GM12872 (cell line): ENCODE measurements at regions not wholly inside any gene's neighbourhood (a gene's known extent, or its start where the extent isn't known, plus 50 kb on each side); places are given as distances from the start of the nearest gene placed in this dataset.

ENCODE experiments used
- CTCF ChIP-seq: IDR thresholded peaks from 3 replicates; pipeline ENCODE4 v1.5.1; 2011; ENCODE audit warnings: low read depth, mild to moderate bottlenecking, low read length, moderate library complexity; ENCODE audit not compliant: insufficient read depth

DNA sequence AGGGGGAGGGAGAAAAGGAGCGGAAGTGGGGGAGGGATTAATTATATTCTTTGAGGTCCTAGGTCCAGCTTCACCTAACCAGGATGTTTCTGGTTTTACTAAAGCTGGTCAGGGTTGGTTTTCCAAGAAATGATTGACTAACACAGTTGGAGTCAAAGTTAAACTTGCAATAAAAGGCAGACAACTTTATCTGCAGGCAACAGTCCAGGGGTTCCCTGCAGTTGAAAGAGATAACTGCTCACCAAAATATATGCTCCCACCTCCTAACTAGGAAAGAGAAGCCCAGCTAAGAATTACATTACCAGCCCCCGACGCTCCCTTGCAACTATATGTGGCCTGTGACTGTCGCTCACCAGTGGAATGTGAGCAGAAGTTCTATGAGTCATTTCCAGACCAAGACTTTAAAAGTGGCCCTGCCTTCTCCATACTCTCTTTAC is 140.0 kb upstream of the PKDCC start:
- TF ChIP-seq CTCF = no peak

DNA sequence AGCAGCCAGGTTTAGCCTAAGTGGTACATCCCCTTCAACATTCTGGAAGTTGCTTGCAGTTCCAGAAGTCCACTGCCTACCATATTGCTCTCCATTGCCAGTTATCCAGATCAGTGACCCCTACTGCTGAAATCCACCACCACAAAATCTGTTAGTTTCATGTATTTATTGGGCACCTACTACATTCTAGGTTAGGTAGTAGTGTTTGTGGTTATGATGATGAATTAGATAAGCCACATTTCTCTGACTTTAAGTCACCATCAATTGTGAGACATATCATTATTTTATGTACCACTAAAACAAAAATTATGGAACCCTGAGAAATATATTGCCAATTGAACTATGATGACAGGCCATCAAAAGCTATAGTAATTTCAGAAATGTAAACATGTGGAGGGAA is 139.5 kb upstream of the PKDCC start:
- no peak for TF ChIP-seq CTCF

- no peak for TF ChIP-seq CTCF
These were observed 138.2 kb upstream of the PKDCC start for GRCh38 chr2:41909584-41909983.

DNA sequence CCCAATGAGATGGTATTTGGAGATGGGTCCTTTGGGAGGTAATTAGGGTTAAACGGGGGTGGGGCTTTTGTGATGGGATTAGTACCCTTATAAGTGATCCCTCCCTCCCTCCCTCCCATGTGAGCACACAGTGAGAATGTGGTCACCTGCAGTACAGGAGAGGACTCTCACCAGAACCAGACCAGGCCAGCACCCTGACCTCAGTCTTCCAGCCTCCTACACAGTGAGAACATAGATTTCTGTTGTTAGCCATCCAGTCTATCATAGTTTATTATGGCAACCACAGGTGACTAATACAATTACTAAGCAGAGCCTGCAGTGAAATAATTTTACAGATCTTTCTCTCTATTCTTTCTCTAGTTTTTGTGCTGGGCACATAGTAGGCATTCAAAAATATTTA is 137.7 kb upstream of the PKDCC start:
- no peak for TF ChIP-seq CTCF

- TF ChIP-seq CTCF = no peak
These were observed 136.8 kb upstream of the PKDCC start for GRCh38 chr2:41911033-41911432.

GRCh38 chr2:41912337-41912736 is 135.5 kb upstream of the PKDCC start:
- no peak for TF ChIP-seq CTCF

DNA sequence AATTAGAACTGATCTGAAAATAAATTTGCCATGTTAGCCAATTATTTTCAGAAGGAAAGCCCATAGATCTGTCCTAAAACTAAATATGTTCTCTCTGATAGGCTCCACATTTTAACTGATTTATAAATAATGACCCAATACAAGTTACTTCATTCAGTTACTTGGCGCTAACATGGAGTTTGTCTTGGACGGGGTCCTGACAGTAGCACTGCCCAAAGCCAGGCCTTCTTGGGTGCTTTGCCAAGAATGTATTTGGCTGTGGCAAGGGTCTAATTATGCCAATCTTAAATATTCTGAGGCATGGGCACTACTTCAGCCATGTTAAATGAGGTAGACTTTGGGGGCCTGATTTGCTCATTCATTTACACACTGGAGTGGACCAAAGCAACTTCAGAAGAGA is 135.0 kb upstream of the PKDCC start:
- no peak for TF ChIP-seq CTCF

GRCh38 chr2:41913311-41913710 is 134.5 kb upstream of the PKDCC start:
- no peak for TF ChIP-seq CTCF
